H9 (cell line): ENCODE measurements at regions not wholly inside any gene's neighbourhood (a gene's known extent, or its start where the extent isn't known, plus 50 kb on each side); places are given as distances from the start of the nearest gene placed in this dataset.

ENCODE experiments used
- DNase-seq: peaks from one replicate; pipeline ENCODE4 v3.0.0-alpha.2; 2017
- H2AFZ ChIP-seq: one replicate; pipeline ENCODE4 v1.6.1; 2013; ENCODE audit warnings: mild to moderate bottlenecking, low read length, control low read depth, moderate library complexity
- H2AK5ac ChIP-seq: 2 replicates; pipeline ENCODE4 v1.6.1; 2013; ENCODE audit warnings: low read length, control low read depth, mixed read lengths; ENCODE audit not compliant: insufficient read length
- H2BK120ac ChIP-seq: one replicate; pipeline ENCODE4 v1.6.1; 2013; ENCODE audit warnings: low read depth, mild to moderate bottlenecking, low read length, control low read depth, inconsistent platforms; ENCODE audit not compliant: poor library complexity, severe bottlenecking
- H2BK12ac ChIP-seq: 2 replicates; pipeline ENCODE4 v1.6.1; 2013; ENCODE audit warnings: low read length, control low read depth, mixed read lengths, low read depth; ENCODE audit not compliant: insufficient read length
- H2BK15ac ChIP-seq: 2 replicates; pipeline ENCODE4 v1.6.1; 2013; ENCODE audit warnings: low read depth, low read length, control low read depth
- H2BK20ac ChIP-seq: one replicate; pipeline ENCODE4 v1.6.1; 2013; ENCODE audit warnings: low read depth, mild to moderate bottlenecking, low read length, control low read depth, inconsistent platforms; ENCODE audit not compliant: poor library complexity, severe bottlenecking
- H2BK5ac ChIP-seq: 2 replicates; pipeline ENCODE4 v1.6.1; 2013; ENCODE audit warnings: low read length, control low read depth, mixed read lengths; ENCODE audit not compliant: insufficient read length
- H3K14ac ChIP-seq: 2 replicates; pipeline ENCODE4 v1.6.1; 2013; ENCODE audit warnings: low read length, control low read depth; ENCODE audit not compliant: insufficient read depth
- H3K18ac ChIP-seq: 2 replicates; pipeline ENCODE4 v1.6.1; 2013; ENCODE audit warnings: low read depth, mild to moderate bottlenecking, mixed read lengths, low read length, control low read depth; ENCODE audit not compliant: insufficient read length
- H3K23ac ChIP-seq: 2 replicates; pipeline ENCODE4 v1.6.1; 2013; ENCODE audit warnings: low read length, control low read depth, mixed read lengths, low read depth; ENCODE audit not compliant: insufficient read length
- H3K23me2 ChIP-seq: 2 replicates; pipeline ENCODE4 v1.6.1; 2013; ENCODE audit warnings: low read depth, mild to moderate bottlenecking, mixed read lengths, low read length, control low read depth; ENCODE audit not compliant: insufficient read length, poor library complexity, severe bottlenecking
- H3K27ac ChIP-seq: 2 replicates; pipeline ENCODE4 v1.5.1; 2013; ENCODE audit warnings: low read length, control low read depth, mixed read lengths, low read depth; ENCODE audit not compliant: insufficient read length
- H3K27me3 ChIP-seq: 2 replicates; pipeline ENCODE4 v1.6.1; 2013; ENCODE audit warnings: low read length, control low read depth, inconsistent platforms; ENCODE audit not compliant: insufficient read depth
- H3K4ac ChIP-seq: 2 replicates; pipeline ENCODE4 v1.6.1; 2013; ENCODE audit warnings: low read depth, mild to moderate bottlenecking, control low read depth, inconsistent platforms, low read length, moderate library complexity
- H3K4me1 ChIP-seq: 2 replicates; pipeline ENCODE4 v1.6.1; 2013; ENCODE audit warnings: low read length, control low read depth, inconsistent platforms; ENCODE audit not compliant: insufficient read depth
- H3K4me2 ChIP-seq: 2 replicates; pipeline ENCODE4 v1.6.1; 2013; ENCODE audit warnings: low read length, control low read depth, mixed read lengths; ENCODE audit not compliant: insufficient read length, insufficient read depth
- H3K56ac ChIP-seq: 2 replicates; pipeline ENCODE4 v1.6.1; 2013; ENCODE audit warnings: low read depth, mild to moderate bottlenecking, mixed read lengths, low read length, control low read depth; ENCODE audit not compliant: insufficient read length
- H3K79me1 ChIP-seq: 2 replicates; pipeline ENCODE4 v1.6.1; 2013; ENCODE audit warnings: low read depth, mild to moderate bottlenecking, moderate library complexity, low read length, control low read depth, inconsistent platforms; ENCODE audit not compliant: insufficient read depth, poor library complexity, severe bottlenecking
- H3K79me2 ChIP-seq: 2 replicates; pipeline ENCODE4 v1.6.1; 2013; ENCODE audit warnings: low read length, control low read depth, inconsistent platforms; ENCODE audit not compliant: insufficient read depth
- H3K9ac ChIP-seq: 2 replicates; pipeline ENCODE4 v1.6.1; 2013; ENCODE audit warnings: low read length, control low read depth, mixed read lengths; ENCODE audit not compliant: insufficient read length; ENCODE audit errors: extremely low read depth
- H3K9me3 ChIP-seq: one replicate; pipeline ENCODE4 v1.6.1; 2013; ENCODE audit warnings: low read depth, low read length, inconsistent platforms; ENCODE audit not compliant: control insufficient read depth
- H3T11ph ChIP-seq: one replicate; pipeline ENCODE4 v1.6.1; 2013; ENCODE audit warnings: mild to moderate bottlenecking, low read length, control low read depth, inconsistent platforms
- H4K20me1 ChIP-seq: one replicate; pipeline ENCODE4 v1.6.1; 2013; ENCODE audit not compliant: control insufficient read depth, insufficient read length, insufficient read depth
- H4K5ac ChIP-seq: 2 replicates; pipeline ENCODE4 v1.6.1; 2013; ENCODE audit warnings: low read depth, mild to moderate bottlenecking, mixed read lengths, low read length, control low read depth; ENCODE audit not compliant: insufficient read length
- H4K8ac ChIP-seq: replicated peaks from 2 replicates; pipeline ENCODE4 v1.6.1; 2013; ENCODE audit warnings: low read length, control low read depth, mixed read lengths, low read depth; ENCODE audit not compliant: insufficient read length
- H4K91ac ChIP-seq: 2 replicates; pipeline ENCODE4 v1.6.1; 2013; ENCODE audit warnings: low read depth, mild to moderate bottlenecking, moderate library complexity, mixed read lengths, low read length, control low read depth; ENCODE audit not compliant: insufficient read length
- H3K27ac Mint-ChIP-seq, 3 experiments: 2 replicates in 2 of 3; 3 replicates in 1 of 3; pipeline ENCODE4 v1.8.0; 2020 to 2021; ENCODE audit warnings: mixed read lengths in 3 of 3, mild to moderate bottlenecking in 1 of 3, moderate library complexity in 1 of 3
- H3K27me3 Mint-ChIP-seq: 2 replicates; pipeline ENCODE4 v1.8.0; 2021; ENCODE audit warnings: low read depth, mild to moderate bottlenecking, moderate library complexity, mixed read lengths
- H3K36me3 Mint-ChIP-seq, 3 experiments: 2 replicates in 2 of 3; 3 replicates in 1 of 3; pipeline ENCODE4 v1.8.0; 2020 to 2021; ENCODE audit warnings: low read depth in 3 of 3, mixed read lengths in 3 of 3; ENCODE audit not compliant: insufficient read depth in 1 of 3
- H3K4me1 Mint-ChIP-seq, 2 experiments: 2 replicates each; pipeline ENCODE4 v1.8.0; 2020; ENCODE audit warnings: mixed read lengths in 2 of 2
- H3K4me3 Mint-ChIP-seq, 2 experiments: 2 replicates in 1 of 2; 3 replicates in 1 of 2; pipeline ENCODE4 v1.8.0; 2020 to 2021; ENCODE audit warnings: mild to moderate bottlenecking in 2 of 2, mixed read lengths in 2 of 2, moderate library complexity in 1 of 2
- H3K9me3 Mint-ChIP-seq, 2 experiments: 2 replicates in 1 of 2; 3 replicates in 1 of 2; pipeline ENCODE4 v1.8.0; 2020; ENCODE audit warnings: mild to moderate bottlenecking in 2 of 2, mixed read lengths in 2 of 2, moderate library complexity in 1 of 2
- CTCF ChIP-seq: fragments of 200-600 bp; sonication (generic); conservative IDR thresholded peaks from 3 replicates; pipeline ENCODE4 v1.8.0; 2021; ENCODE audit warnings: antibody characterized with exemption, mild to moderate bottlenecking
- WGBS: extraction: QIAGEN DNeasy Blood & Tissue Kit; methylation state at CpG from one replicate; pipeline ENCODE4 v1.1.7; 2013; ENCODE audit warnings: missing lambda C conversion rate, low lambda C conversion rate, mixed read lengths; ENCODE audit not compliant: insufficient read length; ENCODE audit errors: extremely low coverage; 5-methylcytosine and 5-hydroxymethylcytosine counted together

DNA sequence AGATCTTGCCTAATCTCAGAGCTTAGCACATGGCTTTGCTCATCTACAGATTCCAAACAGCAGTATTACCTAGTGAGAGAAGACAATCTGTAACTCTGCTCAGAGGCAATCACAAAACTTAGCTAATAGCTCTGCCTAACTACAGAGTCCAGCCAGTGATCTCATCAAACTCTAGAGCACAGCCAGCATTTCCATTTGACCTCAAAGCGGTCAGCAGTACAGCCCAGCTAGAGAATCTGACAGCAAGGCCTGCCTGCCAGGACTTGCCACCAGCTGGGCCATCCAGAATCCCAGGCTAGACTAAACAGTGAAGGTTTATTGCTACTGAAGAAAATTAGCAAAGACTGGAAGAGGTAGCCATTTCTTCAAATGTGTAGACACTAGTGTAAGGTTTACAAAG is 217.9 kb upstream of the VLDLR start:
- Histone ChIP-seq H3K4ac (no peak overlapping the region), H2BK12ac (no peak overlapping the region), H2BK120ac (no peak overlapping the region), H3K14ac (no peak overlapping the region), H3K79me1 (no peaks in the 10 kb centered on the region), H3K9me3 (no peaks in the 10 kb centered on the region), H3K23ac (no peak overlapping the region), H3K23me2 (no peaks in the 10 kb centered on the region), H3K27ac (no peak overlapping the region), H4K20me1 (no peaks in the 10 kb centered on the region), H3K4me2 (no peak overlapping the region), H4K8ac (no peak overlapping the region), H3K27me3 (no peaks in the 10 kb centered on the region), H2AK5ac (no peak overlapping the region), H3K9ac (no peak overlapping the region), H4K5ac (no peak overlapping the region), H2AFZ (no peak overlapping the region), H2BK20ac (no peak overlapping the region), H2BK15ac (no peak overlapping the region), H3K18ac (no peak overlapping the region), H3K79me2 (no peaks in the 10 kb centered on the region), H3K4me1 (no peaks in the 10 kb centered on the region), H3T11ph (no peak overlapping the region), H4K91ac (no peak overlapping the region), H3K56ac (no peak overlapping the region), H2BK5ac (no peak overlapping the region)
- DNase-seq, result no peak
- peaks cover 15 to 19% of the 10 kb centered on the region in 2 experiments for H3K9me3 Mint-ChIP-seq
- no peak overlapping the region for H3K4me3 Mint-ChIP-seq
- peaks cover 2% of the 10 kb centered on the region; the same call in 1 of the 2 replicates for H3K27me3 Mint-ChIP-seq
- TF ChIP-seq CTCF, result no peak
- no peaks in the 10 kb centered on the region; a peak in 1 of 4 replicates for H3K4me1 Mint-ChIP-seq
- peak overlapping the region in 1 of 3 experiments; percentile 37; a peak in 1 of 7 replicates for H3K27ac Mint-ChIP-seq
- H3K36me3 Mint-ChIP-seq, result peaks cover 0 to 19% (median 2%) of the 10 kb centered on the region in 3 experiments; a peak in 5 of 7 replicates
- WGBS, result no CpG with 5 or more reads among the region's 1 CpG
